NB4 (cell line): ENCODE measurements at regions not wholly inside any gene's neighbourhood (a gene's known extent, or its start where the extent isn't known, plus 50 kb on each side); places are given as distances from the start of the nearest gene placed in this dataset.

ENCODE experiments used
- DNase-seq: peaks from one replicate; pipeline ENCODE4 v3.0.0; 2010; ENCODE audit warnings: low read depth
- H3K4me3 ChIP-seq: one replicate; pipeline ENCODE4 v1.5.1; 2011; ENCODE audit warnings: mild to moderate bottlenecking, low read depth, low read length, moderate library complexity
- MYC ChIP-seq: IDR thresholded peaks from 2 replicates; pipeline ENCODE4 v1.6.1; 2011; ENCODE audit warnings: low read depth, low read length
- POLR2A ChIP-seq: IDR thresholded peaks from 2 replicates; pipeline ENCODE4 v1.6.1; 2011; ENCODE audit warnings: mild to moderate bottlenecking; ENCODE audit not compliant: insufficient read length; ENCODE audit errors: extremely low read depth
- TF ChIP-seq, protein P1 (sequence below): IDR thresholded peaks from one replicate; pipeline ENCODE4 v1.5.1; 2012; ENCODE audit warnings: low read depth, low read length
- TF ChIP-seq, protein P2 (sequence below): IDR thresholded peaks from 2 replicates; pipeline ENCODE4 v1.6.1; 2011; ENCODE audit warnings: low read depth, low read length

DNA sequence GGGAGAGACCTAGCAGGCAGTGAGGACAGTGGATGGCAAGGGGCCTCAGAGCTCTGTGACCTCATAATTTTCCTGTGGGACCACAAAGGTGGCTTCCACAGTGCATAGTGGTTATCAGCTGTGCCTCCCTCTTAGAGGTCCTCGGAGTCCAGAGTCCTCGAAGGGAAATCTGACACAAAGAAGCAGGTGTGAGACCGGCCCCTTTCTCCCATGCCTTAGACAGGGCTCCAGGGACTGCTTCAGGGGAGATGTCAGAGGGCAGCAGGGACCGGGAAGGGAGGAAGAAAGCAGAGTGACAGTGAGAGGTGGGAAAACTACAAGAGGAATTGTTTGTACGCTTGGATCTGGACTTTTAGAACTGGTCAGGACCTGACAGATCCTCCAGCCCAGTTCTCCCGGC lies 66.3 kb downstream of the BAMBI start:
- no peak for DNase-seq
- TF ChIP-seq, protein P1, sequence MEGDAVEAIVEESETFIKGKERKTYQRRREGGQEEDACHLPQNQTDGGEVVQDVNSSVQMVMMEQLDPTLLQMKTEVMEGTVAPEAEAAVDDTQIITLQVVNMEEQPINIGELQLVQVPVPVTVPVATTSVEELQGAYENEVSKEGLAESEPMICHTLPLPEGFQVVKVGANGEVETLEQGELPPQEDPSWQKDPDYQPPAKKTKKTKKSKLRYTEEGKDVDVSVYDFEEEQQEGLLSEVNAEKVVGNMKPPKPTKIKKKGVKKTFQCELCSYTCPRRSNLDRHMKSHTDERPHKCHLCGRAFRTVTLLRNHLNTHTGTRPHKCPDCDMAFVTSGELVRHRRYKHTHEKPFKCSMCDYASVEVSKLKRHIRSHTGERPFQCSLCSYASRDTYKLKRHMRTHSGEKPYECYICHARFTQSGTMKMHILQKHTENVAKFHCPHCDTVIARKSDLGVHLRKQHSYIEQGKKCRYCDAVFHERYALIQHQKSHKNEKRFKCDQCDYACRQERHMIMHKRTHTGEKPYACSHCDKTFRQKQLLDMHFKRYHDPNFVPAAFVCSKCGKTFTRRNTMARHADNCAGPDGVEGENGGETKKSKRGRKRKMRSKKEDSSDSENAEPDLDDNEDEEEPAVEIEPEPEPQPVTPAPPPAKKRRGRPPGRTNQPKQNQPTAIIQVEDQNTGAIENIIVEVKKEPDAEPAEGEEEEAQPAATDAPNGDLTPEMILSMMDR, result no peak
- TF ChIP-seq MYC, result no peak
- TF ChIP-seq, protein P2, sequence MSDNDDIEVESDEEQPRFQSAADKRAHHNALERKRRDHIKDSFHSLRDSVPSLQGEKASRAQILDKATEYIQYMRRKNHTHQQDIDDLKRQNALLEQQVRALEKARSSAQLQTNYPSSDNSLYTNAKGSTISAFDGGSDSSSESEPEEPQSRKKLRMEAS, result no peak
- no peak for TF ChIP-seq POLR2A
- H3K4me3 ChIP-seq, result no peak overlapping the region

DNA sequence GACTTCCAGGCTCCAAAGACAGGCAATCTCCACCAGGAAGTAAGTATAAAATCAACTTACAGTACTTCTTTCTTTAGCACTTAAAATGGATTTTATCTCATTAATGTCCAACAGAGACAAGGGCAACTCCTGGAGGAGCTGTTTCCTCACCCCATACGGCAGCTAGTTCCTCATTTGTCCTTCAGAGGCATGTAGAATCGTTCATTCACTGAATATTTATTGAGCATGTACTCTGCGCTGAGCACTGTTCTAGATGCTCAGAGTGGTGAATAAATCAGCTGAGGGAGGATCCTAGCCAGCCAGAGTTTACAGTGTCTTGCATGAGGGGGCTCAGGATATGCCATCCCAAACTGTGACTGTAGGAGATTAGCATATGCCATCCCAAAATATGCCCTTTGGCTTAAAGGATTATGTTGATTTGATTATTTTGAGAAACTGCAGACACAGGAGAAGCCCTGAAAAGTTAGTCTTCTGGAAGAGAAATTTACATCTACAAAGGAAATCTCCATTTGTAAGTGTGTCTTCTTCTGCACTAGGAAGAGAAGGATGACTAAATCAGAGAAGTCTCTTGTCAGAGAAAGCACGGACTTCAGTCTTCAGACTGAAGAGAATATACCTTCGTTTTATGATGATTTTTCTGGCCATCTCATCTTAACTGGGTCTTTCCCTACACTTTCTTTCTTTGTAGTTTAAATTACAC lies 66.9 kb downstream of the BAMBI start:
- DNase-seq, result peak; percentile 10

DNA sequence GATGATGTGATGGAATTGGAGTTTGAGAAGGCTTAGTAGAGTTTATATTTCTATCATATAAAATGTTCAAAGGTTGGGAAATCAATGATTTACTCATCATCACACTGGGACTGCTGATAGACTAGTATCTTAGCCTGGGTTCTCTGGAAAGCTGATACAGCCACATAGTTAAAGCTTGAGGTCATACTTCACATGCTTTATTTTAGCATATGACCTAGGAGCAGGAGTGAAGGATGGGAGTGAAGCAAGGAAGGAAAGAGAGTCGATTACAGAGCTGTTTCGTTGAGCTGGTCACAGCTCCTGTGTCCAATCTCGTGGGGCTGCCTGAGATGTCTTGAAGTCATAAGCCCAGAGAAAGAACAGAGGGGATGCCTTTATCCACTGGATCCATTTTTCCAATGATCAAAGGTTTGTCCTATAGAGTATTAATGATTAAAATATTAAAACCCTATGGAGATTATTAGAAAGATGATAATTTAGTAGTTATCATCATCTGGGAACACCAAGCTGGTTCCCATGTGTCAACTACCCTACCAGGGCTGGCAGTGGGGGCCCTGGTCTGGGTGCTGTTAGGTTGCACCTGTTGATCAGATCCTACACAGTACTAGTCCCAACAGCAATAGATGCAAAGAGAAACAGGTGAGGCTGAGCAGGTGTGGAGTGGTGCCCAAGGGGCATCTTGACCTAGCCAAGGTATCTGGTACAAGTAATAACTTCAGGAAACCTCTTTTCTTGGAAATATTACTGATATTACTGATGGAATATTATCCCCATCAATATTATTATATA lies 77.8 kb downstream of the BAMBI start:
- H3K4me3 ChIP-seq, result no peak overlapping the region
- no peak for DNase-seq
- TF ChIP-seq, protein P1, result no peak
- TF ChIP-seq, protein P2, result no peak
- no peak for TF ChIP-seq POLR2A
- TF ChIP-seq MYC, result no peak

More for the DNA sequence above, 66.9 kb downstream of the BAMBI start:
- TF ChIP-seq POLR2A (no peak), MYC (no peak)
- TF ChIP-seq, protein P2, result no peak
- TF ChIP-seq, protein P1, result no peak
- H3K4me3 ChIP-seq, result no peak overlapping the region

DNA sequence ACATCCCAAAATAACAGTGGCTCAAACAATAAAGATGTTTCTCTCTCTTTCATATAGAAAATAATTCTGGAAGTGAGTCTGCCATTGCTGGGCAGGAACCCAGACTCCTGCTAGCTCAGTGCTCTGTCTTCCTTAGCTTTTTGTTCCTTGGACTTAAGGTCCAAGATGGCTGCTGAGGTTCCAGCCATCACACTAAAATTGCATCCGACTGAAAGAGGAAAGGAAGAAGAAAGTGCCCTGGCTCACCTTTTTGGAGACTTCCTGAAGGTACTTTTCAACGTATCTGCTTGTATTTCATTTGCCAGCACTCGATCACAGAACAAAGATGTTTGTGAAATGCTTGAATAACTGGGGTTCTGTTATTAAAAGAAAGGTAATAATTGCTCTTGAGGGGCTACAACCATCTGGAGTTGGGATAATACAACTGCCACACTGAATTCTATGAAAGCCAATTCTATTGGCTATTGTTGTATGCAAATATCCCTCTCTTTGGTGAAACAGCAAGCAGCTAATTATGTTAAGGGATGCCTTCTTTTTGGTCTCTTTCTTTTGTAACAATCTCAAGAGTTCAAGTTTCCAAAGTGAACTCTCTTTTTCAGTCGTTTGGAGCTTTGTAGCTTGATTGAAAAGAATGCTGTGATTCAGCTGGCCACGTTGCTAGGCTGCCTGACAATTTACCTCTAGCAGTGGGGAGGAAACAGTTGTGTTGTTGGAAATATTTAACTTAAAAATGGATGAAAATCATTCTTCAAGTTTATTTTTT lies 83.9 kb downstream of the BAMBI start:
- H3K4me3 ChIP-seq, result no peak overlapping the region
- TF ChIP-seq POLR2A (no peak), MYC (no peak)
- TF ChIP-seq, protein P1, result no peak
- TF ChIP-seq, protein P2, result no peak
- no peak for DNase-seq

DNA sequence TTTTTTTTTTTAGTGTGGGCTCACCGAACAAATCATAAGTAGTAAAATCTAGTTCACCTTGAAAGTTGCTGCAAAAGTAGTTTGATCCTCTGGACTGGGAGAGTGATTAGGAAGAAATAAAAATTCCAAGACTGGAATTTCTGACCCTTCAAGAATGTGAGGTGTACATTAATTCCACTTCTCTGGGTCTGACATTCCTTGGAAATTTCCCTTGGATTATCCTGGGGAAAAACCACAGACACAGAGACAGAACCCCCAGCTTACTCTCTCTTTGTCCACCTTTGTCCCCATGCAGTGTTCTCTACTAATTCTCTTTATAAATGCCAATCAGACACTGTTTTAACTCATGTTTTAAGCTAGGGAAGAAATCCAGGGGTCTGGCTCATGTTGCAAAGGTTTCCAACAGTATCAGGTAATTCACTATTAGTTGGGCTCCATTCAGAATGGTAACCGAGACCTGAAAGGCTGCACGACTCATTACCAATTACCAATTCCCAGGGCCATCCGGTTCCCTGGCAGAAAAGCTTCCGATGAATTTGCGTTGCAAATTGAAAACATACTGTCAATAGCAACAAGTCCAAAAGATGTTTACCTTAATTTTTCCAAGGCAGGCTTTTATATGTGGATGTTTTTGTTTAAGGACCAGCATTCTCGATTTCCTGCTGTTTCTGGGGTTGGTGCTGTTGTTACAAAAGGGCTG lies 86.3 kb downstream of the BAMBI start:
- TF ChIP-seq, protein P1, result no peak
- no peak for TF ChIP-seq MYC
- TF ChIP-seq, protein P2, result no peak
- no peak for TF ChIP-seq POLR2A
- H3K4me3 ChIP-seq, result no peak overlapping the region
- DNase-seq, result no peak
